GM21737 (cell line): ENCODE measurements at regions not wholly inside any gene's neighbourhood (a gene's known extent, or its start where the extent isn't known, plus 50 kb on each side); places are given as distances from the start of the nearest gene placed in this dataset.

Experiments used
- ATAC-seq: cut with Tn5 transposase; IDR thresholded peaks from one replicate; pipeline ENCODE4 v1.9.1; 2021; ENCODE audit warnings: mild to moderate bottlenecking, moderate library complexity; ENCODE audit not compliant: unreplicated experiment

DNA sequence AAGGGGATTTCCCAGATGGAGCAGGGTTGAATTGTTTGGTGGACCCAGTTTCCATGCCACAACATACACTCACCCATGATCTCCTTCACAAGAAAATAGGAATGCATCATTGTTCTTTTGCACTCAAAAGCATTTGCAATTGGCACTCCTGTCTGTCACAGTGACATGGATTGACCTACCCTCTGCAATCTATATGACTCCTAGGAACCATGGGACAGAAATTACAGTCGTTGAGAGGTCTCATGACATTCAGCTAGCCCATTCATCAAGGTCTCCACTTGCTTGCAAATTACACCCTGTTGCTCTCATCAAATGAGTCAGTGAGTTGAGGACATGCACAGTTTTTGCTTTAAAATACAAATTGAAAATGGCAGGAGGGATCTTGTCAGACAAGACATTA, 448.5 kb downstream of the LPIN1 start:
- no peak for ATAC-seq

DNA sequence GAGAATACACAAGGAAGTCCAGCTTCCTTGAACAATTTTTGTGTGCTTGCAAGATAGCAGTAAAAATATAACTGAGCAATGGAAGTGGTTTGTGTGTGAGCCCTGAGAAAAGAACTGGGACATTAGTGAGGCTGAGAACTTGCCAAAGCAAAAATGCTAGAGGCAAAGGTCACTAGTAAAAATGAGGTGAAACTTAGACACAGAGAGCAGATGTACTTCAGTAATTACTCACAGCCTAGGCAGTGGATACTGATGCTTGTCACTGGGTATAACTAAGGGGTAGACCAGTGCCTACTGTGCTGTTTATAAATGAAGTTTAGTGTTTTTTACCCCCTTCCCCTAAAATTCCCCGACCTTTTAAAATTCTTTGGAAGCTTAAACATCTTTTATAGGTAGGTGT, 450.1 kb downstream of the LPIN1 start:
- ATAC-seq, result no peak

DNA sequence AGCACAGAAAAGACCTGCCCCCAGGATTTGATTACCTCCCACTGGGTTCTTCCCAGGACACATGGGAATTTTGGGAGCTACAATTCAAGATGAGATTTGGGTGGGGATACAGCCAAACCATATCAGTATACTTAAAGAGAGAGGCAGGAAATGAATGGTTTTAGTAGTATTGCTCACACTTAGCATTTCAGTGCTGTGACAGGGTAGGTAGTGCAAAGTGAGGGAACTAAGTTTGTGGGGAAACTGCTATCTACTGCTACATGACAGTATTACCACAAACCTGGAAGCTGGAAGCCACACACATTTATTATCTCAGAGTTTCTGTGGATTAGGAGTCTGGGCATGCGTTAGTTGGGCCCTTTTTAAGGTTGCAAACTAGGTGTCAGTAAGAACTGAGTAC, 450.7 kb downstream of the LPIN1 start:
- ATAC-seq, result no peak

DNA sequence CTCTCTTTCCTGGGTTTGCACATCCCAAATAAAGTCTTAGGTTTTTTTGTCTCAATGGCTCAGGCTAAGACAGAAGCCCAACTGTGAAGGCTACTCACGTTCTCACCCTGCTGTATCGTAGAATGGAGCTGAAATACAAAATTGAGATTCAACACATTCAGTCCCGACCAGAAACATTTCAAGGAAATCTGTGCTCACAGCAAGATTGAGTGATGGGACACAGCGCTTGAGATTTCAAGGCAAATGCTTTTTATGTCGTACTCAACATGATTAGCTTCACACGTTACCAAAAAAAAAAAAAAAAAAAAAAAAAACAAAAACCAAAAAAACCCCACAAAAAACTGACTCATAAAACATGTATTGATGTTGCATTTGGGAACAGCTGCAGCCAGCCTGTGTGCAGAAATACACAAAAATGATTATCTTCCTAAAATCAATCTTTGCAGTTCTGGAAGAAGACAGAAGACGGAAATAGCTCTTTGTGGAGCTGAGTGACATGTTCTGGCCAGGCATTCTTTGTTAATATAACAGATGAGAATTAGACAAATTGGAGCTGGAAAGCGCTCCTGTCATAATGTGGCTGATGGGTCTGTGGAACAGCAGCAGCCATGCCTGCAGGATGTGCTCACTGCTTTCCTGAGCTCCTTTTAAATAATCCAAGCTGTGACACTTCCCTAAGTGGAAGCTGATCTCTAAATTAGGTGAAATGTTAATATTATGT, 453.2 kb downstream of the LPIN1 start:
- no peak for ATAC-seq

GRCh38 chr2:12201369-12201768, 454.9 kb downstream of the LPIN1 start:
- no peak for ATAC-seq

GRCh38 chr2:12202313-12203075, 456.1 kb downstream of the LPIN1 start:
- ATAC-seq, result no peak

- no peak for ATAC-seq
These were observed 457.1 kb downstream of the LPIN1 start for GRCh38 chr2:12203528-12203927.

DNA sequence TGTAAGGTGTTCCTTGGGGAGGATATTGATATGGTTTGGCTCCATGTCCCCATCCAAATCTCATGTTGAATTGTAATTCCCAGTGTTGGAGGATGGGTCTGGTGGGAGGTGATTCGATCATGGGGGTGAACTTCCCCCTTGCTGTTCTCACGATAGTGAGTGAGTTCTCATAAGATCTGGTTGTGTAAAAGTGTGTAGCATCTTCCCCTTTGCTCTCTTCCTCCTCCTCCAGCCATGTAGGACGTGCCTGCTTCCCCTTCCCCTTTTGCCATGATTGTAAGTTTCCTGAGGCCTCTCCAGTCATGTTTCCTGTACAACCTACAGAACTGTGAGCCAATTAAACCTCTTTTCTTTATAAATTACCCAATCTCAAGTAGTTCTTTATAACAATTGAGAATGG, 458.7 kb downstream of the LPIN1 start:
- no peak for ATAC-seq

- no peak for ATAC-seq
These were observed 461.1 kb downstream of the LPIN1 start for GRCh38 chr2:12207491-12207890.

GRCh38 chr2:12210016-12210933, 463.8 kb downstream of the LPIN1 start:
- no peak for ATAC-seq

- ATAC-seq, result no peak
These were observed 465.1 kb downstream of the LPIN1 start for GRCh38 chr2:12211326-12212175.

DNA sequence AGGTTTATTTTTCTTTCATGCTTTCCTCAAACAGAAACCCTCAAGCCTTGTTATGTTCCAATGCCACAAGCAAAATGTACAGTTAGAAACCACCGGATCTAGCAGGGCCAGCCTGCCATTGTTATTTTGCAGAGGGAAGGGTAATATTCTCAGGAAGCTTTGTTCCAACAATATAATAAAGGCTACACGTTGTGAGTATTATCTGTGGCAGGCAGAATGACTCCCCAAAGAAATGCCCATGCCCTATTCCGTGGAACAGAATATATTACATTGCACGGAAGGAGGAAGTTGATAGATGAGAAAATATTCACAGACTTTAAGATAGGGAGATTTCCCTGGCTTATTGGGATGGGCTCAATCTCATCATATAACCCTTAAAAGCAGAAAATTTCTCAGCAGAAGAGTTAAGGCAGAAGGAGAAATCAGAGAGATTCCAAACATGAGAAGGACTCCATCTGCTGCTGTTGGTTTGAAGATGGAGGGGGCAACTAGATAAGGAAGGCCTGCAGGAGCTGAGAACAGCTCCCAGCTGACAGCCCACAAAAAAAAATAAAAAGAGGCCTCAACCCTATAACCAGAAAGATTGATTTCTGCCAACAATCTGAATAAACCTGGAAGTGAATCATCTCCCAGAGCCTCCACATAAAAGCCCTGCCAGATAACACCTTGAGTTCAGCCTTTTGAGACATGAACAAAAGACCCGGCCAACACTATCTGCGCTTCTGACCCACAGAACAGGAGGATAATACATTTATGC, 466.6 kb downstream of the LPIN1 start:
- no peak for ATAC-seq

DNA sequence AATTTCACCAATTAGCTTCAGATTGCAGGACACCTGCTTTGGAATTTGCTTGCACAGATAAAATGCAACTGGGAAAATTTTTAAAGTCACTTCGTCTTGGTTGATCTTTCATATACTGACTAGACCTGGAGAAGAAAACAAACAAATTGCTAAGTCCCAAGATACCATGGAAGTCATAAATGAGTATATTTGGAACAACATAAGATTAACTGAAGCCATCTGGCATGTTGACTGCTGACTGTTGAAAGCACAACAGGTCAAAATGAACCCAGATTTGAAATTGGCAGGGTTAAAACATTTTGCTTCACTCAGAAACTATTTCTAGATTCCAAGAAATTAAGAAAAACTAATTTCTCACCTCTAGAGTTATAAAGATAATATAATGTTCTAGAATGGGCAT, 470.7 kb downstream of the LPIN1 start:
- ATAC-seq, result no peak

DNA sequence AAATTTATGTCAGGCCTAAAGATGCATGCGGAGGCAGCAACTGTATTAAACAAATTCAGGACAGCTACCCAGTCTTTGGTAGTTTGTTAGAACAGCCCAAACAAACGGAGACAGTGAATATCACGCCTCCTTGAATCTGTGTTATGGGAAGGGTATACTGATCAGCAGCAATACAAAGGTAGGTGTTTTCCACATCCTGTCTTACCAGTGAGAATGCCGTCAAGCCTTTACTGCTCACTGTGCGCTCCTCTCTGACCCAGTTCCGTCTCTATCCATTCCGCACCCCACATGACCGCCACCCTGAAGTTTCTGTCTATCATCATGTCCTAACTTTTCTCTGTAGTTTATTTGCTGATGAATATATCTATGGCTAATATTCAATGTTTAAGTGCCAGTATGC, 473.3 kb downstream of the LPIN1 start:
- ATAC-seq, result no peak

DNA sequence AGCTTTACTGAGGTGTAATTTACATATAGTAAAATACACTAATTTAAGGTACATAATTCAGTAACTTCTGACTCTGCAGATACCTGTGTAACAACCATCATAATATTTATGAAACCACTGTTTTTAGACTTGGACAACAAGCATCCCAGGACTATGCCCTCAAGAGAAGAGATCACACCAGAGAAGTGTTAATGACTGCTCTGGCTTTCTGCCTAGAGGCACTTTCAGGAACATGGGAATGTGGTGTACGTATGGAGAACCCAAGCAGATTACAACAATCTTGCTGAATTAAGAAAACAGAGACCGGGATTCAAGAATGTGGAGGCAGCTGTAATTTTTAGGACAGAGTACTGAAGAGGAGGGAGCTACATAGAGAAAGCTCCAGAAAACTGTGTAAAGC, 475.2 kb downstream of the LPIN1 start:
- no peak for ATAC-seq

GRCh38 chr2:12222554-12222953, 476.1 kb downstream of the LPIN1 start:
- ATAC-seq, result no peak

- ATAC-seq, result no peak
These were observed 477.3 kb downstream of the LPIN1 start for GRCh38 chr2:12223732-12224131.

DNA sequence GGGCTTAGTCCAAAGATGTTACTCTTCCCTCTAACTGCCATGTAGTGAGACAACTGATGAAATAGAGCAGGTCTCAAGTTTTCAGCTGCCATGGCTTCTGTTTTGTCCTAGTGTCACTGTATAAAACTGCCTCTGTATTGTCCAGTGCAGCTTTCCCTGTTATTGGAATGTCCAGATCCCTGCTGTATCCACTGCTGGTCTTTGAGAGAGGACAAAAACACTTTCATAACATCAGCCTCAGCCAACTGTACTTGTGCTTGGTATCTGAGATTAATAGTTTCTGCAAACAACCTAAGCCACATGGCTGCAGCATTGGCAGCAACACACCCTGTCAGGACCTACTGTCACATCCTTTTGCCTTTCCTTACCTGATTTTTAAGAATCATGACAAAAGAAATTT, 480.2 kb downstream of the LPIN1 start:
- no peak for ATAC-seq

DNA sequence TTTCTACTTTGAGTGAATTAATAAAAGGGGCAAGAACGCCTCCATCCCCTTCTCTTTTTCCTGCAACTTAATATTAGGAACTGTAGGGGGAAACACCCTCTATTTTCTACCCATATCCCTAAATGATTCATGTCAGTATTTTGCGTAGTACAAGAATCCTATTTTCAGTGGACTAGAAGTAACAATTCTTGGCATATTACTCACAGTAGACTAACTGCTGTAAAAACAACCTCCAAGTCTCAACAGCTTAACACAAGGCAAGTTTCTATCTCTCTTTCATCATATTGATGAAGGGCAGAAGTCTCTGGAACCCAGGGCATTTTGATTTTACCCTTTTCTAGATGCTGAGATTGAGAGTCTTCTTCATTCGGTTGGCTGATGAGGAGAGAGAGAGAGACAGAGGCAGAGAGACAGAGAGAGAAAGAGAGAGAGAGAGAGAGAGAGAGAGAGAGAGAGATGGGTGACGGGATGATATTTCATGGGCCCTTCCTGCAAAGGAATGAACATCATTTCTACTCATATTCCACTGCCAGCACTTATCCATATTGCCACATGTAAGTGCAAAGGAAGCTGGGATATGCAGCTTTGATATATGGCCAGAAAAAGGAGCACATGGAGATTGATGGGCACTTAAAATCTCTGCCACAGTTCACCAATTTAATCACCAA, 481.6 kb downstream of the LPIN1 start:
- ATAC-seq, result no peak
